ENCODE measurements at regions not wholly inside any gene's neighbourhood (a gene's known extent, or its start where the extent isn't known, plus 50 kb on each side); places are given as distances from the start of the nearest gene placed in this dataset.

- H3K79me2 ChIP-seq (replicated peaks; ENCODE audit: insufficient read depth) = no peaks in the 10 kb centered on the region
- H3K4me1 ChIP-seq (ENCODE audit: insufficient read depth) = no peaks in the 10 kb centered on the region
- Mint-ChIP-seq H3K9me3 (no peaks in the 10 kb centered on the region), H3K4me3 (no peak overlapping the region), H3K27me3 (ENCODE audit: insufficient read depth, low read depth, poor library complexity) (peaks cover 7% of the 10 kb centered on the region), H3K27ac (no peak overlapping the region), H3K36me3 (ENCODE audit: low read depth) (no peaks in the 10 kb centered on the region), H3K4me1 (peaks cover 6% of the 10 kb centered on the region; the same call in 1 of the 3 replicates)
- no peaks in the 10 kb centered on the region; the same call in 1 of the 2 replicates for H3K9me2 ChIP-seq (ENCODE audit: insufficient read depth)
- no peaks in the 10 kb centered on the region for H4K20me1 ChIP-seq (replicated peaks; ENCODE audit: insufficient read depth)
- H3K27me3 ChIP-seq (ENCODE audit: insufficient read depth) = no peaks in the 10 kb centered on the region
- ATAC-seq (no peak), DNase-seq (ENCODE audit: low spot score) (no peak)
- H3K4me3 ChIP-seq = no peak overlapping the region
- H3F3A ChIP-seq (replicated peaks; ENCODE audit: low read depth) = no peaks in the 10 kb centered on the region
- no peak overlapping the region for H2AFZ ChIP-seq
- TF ChIP-seq EZH2phosphoT487 (IDR thresholded peaks at IDR 0.05; ENCODE audit: unreplicated experiment) = no peak
- TF ChIP-seq, protein P1, sequence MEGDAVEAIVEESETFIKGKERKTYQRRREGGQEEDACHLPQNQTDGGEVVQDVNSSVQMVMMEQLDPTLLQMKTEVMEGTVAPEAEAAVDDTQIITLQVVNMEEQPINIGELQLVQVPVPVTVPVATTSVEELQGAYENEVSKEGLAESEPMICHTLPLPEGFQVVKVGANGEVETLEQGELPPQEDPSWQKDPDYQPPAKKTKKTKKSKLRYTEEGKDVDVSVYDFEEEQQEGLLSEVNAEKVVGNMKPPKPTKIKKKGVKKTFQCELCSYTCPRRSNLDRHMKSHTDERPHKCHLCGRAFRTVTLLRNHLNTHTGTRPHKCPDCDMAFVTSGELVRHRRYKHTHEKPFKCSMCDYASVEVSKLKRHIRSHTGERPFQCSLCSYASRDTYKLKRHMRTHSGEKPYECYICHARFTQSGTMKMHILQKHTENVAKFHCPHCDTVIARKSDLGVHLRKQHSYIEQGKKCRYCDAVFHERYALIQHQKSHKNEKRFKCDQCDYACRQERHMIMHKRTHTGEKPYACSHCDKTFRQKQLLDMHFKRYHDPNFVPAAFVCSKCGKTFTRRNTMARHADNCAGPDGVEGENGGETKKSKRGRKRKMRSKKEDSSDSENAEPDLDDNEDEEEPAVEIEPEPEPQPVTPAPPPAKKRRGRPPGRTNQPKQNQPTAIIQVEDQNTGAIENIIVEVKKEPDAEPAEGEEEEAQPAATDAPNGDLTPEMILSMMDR (conservative IDR thresholded peaks at IDR 0.05; ENCODE audit: low read depth in 2 of 2) = no peak
- no peak for TF ChIP-seq CREB1 (CRISPR knock-in tag; IDR thresholded peaks at IDR 0.05; ENCODE audit: low read depth)
- no peak for TF ChIP-seq STAT1 (IDR thresholded peaks at IDR 0.05; ENCODE audit: unreplicated experiment)
- TF ChIP-seq ETS1 (IDR thresholded peaks at IDR 0.05) = no peak
- no peak for TF ChIP-seq ZNF114 (CRISPR knock-in tag; IDR thresholded peaks at IDR 0.05)
- TF ChIP-seq, protein P2, sequence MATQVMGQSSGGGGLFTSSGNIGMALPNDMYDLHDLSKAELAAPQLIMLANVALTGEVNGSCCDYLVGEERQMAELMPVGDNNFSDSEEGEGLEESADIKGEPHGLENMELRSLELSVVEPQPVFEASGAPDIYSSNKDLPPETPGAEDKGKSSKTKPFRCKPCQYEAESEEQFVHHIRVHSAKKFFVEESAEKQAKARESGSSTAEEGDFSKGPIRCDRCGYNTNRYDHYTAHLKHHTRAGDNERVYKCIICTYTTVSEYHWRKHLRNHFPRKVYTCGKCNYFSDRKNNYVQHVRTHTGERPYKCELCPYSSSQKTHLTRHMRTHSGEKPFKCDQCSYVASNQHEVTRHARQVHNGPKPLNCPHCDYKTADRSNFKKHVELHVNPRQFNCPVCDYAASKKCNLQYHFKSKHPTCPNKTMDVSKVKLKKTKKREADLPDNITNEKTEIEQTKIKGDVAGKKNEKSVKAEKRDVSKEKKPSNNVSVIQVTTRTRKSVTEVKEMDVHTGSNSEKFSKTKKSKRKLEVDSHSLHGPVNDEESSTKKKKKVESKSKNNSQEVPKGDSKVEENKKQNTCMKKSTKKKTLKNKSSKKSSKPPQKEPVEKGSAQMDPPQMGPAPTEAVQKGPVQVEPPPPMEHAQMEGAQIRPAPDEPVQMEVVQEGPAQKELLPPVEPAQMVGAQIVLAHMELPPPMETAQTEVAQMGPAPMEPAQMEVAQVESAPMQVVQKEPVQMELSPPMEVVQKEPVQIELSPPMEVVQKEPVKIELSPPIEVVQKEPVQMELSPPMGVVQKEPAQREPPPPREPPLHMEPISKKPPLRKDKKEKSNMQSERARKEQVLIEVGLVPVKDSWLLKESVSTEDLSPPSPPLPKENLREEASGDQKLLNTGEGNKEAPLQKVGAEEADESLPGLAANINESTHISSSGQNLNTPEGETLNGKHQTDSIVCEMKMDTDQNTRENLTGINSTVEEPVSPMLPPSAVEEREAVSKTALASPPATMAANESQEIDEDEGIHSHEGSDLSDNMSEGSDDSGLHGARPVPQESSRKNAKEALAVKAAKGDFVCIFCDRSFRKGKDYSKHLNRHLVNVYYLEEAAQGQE (IDR thresholded peaks at IDR 0.05; ENCODE audit: unreplicated experiment) = no peak
- no peak for TF ChIP-seq EZH2 (IDR thresholded peaks at IDR 0.05; ENCODE audit: low read depth, unreplicated experiment)
- TF ChIP-seq POLR2AphosphoS5 (IDR thresholded peaks at IDR 0.05; ENCODE audit: low read depth) = no peak
- TF ChIP-seq JUNB (IDR thresholded peaks at IDR 0.05; ENCODE audit: unreplicated experiment) = no peak
- no peak for TF ChIP-seq NANOG (IDR thresholded peaks at IDR 0.05; ENCODE audit: borderline replicate concordance)
- TF ChIP-seq ZNF331 (CRISPR knock-in tag; IDR thresholded peaks at IDR 0.05; ENCODE audit: low read depth) = no peak
- no peak for TF ChIP-seq ZNF462 (CRISPR knock-in tag; IDR thresholded peaks at IDR 0.05)
- H3K4me2 ChIP-seq = no peak overlapping the region
- no peaks in the 10 kb centered on the region for H3K36me3 ChIP-seq (ENCODE audit: insufficient read depth)
- H3K27ac ChIP-seq (ENCODE audit: low read depth) = no peak overlapping the region
Measured at GRCh38 chr13:111423168-111423785, 102.8 kb downstream of the TEX29 start.

Measured in GM23338 (cell line).